Uterus (tissue), 2 donors: ENCODE measurements at regions not wholly inside any gene's neighbourhood (a gene's known extent, or its start where the extent isn't known, plus 50 kb on each side); places are given as distances from the start of the nearest gene placed in this dataset.
"Not testable (repeated sequence)": the region's sequence is repeated elsewhere in the genome, so short reads cannot be mapped to it uniquely, and the experiment has no call there.

Experiments used
- CTCF ChIP-seq, 4 experiments: fragments of 200-600 bp in 2 of 4; fragments of 450-650 bp in 2 of 4; sonication (generic) in 2 of 4; IDR thresholded peaks; one replicate each; pipeline ENCODE4 v1.5.1; 2016 to 2019; ENCODE audit warnings: antibody characterized with exemption in 4 of 4, mild to moderate bottlenecking in 2 of 4, moderate library complexity in 1 of 4
- POLR2A ChIP-seq, 2 donors: fragments of 450-650 bp; IDR thresholded peaks; one replicate each; pipeline ENCODE4 v1.6.1; 2016; ENCODE audit warnings: antibody characterized with exemption in 2 of 2, mild to moderate bottlenecking in 1 of 2, moderate library complexity in 1 of 2

GRCh38 chr3:75384016-75384415, 280.1 kb upstream of the FRG2C start:
- not testable (repeated sequence) for TF ChIP-seq CTCF, POLR2A (IDR thresholded peaks at IDR 0.05)
